Stimulated activated memory B cell treated with anti-CD40 and anti-IgM and Interleukin-4, amounts not matched to agents 10 μg/mL and 1 μg/mL and 100 μg/mL, for 72 hours (primary cell): ENCODE measurements at regions not wholly inside any gene's neighbourhood (a gene's known extent, or its start where the extent isn't known, plus 50 kb on each side); places are given as distances from the start of the nearest gene placed in this dataset.
A peak's percentile ranks its signal among the peaks of the same experiment; 100 is the strongest.

Experiments used
- ATAC-seq: fragments of 150-1000 bp; cut with Tn5 transposase; 2 replicates; pipeline ENCODE4 v1.10.0; 2021
- H3K27ac Mint-ChIP-seq: one replicate; pipeline ENCODE4 v1.8.0; 2022; ENCODE audit warnings: mild to moderate bottlenecking, mixed read lengths
- H3K27me3 Mint-ChIP-seq: one replicate; pipeline ENCODE4 v1.8.0; 2022; ENCODE audit warnings: mixed read lengths
- H3K36me3 Mint-ChIP-seq: one replicate; pipeline ENCODE4 v1.8.0; 2022; ENCODE audit warnings: mixed read lengths
- H3K4me1 Mint-ChIP-seq: one replicate; pipeline ENCODE4 v1.8.0; 2022; ENCODE audit warnings: mixed read lengths
- H3K4me3 Mint-ChIP-seq: one replicate; pipeline ENCODE4 v1.8.0; 2022; ENCODE audit warnings: mild to moderate bottlenecking, moderate library complexity, mixed read lengths
- H3K9me3 Mint-ChIP-seq: one replicate; pipeline ENCODE4 v1.8.0; 2022; ENCODE audit warnings: mixed read lengths

DNA sequence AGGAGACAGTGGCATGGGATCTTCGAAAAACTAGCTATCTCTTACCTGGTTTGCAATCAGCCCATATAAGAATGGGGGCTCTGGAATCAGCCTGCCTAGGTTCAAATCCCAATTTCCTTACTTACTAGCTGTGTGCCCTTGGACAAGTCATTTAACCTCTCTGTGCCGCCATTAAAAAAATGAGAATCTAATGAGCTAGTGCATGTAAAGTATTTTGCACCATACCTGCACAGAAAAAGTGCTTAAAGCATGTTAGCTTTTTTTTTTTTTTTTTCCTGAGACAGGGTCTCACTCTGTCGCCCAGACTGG lies 181.8 kb downstream of the SHQ1 start:
- Mint-ChIP-seq H3K4me3 (no peak overlapping the region), H3K4me1 (no peaks in the 10 kb centered on the region), H3K27ac (no peak overlapping the region), H3K9me3 (no peaks in the 10 kb centered on the region), H3K27me3 (peaks cover 18% of the 10 kb centered on the region), H3K36me3 (no peaks in the 10 kb centered on the region)
- no peak for ATAC-seq

DNA sequence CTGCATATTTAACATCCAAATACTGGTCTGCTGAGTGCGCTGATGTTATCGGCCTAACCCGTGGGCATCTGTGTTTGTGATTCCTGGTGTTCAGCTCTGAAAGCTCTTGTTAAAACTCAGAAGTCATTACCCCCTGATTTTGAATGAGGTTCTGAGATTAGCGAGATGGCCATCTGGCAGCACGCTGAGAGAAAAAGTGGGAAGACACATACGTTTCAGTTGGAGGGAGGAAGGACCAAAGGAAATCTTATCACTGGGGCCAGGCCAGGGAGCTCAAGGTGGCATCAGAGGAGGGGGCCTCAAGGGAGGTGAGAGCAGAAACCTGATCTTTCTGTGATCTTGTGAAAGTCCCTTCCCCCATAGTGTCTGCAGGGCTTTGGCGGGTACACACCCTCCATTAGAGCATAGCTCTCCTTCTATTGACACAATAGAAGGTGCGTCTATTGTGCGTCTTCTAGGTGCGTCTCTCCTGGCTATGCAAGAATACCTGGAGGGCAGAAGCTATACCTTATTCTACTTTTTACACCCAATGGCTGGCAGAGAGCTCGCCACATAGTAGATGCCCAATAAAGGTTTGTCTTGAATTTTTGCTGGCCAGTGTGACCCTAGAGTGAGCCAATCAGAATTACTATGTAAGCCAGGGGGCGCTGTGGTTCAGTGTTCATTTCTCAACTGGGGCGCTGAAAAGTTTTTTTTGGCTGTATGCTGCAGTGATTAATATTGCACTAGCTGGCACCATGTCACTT lies 182.4 kb downstream of the SHQ1 start:
- H3K4me3 Mint-ChIP-seq: no peak overlapping the region
- peaks cover 18% of the 10 kb centered on the region for H3K27me3 Mint-ChIP-seq
- no peaks in the 10 kb centered on the region for H3K9me3 Mint-ChIP-seq
- peak; percentile 45 for ATAC-seq
- H3K36me3 Mint-ChIP-seq: no peaks in the 10 kb centered on the region
- H3K27ac Mint-ChIP-seq: no peak overlapping the region
- H3K4me1 Mint-ChIP-seq: no peaks in the 10 kb centered on the region

DNA sequence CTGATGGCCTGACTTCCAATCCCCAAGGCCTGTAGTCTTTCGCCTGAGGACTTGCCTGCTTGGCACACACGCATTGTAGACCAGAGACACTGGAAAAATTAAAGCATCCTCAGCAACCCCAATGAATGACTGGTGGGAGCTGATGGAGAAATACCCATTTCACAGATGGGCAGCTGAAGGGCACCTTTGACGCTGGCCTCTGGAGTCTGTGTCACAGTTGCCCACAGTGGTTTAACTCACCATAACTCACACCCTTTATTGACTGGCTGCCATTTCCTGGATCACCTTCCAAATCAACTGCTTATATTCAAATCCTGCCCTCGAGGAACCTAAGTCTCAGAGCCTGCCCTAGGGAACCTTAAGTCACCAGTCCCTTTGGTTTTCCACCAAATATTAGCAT lies 183.1 kb downstream of the SHQ1 start:
- no peak overlapping the region for H3K27ac Mint-ChIP-seq
- ATAC-seq: no peak

DNA sequence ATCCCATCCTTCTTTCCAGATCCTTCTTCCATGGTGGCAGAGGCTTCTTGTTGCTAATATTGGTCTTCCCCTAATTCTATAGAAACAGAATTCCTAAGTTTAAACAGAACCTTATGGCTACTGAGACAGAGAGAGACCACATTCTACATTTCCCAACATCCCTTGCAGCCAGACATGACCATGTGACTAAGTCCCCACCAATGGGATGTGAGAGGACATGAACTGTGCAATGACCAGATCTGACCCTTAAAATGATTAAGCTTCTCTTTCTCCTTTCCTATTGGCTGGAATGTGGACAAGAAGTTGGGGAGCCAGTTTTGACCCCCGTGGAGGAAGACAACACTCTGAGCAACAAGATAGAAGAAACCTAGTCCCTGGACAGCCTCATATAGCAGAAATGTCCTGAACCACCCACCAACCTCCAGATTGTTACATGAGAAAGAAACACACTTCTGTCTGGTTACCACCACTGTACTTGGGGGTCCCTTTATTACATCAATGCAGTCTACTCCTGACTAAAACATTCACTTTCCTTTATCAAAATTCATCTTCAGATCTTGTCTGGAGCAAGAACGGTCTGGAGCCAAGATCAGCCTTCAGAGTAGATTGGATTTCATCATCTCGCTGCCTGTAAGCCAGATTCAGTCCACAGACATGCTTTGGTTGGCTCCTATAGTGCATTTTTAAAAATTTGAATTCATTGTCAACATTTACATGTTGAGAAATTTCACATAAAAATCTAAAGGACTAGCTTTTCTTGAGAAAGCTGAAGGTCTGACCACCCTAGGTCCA lies 183.9 kb downstream of the SHQ1 start:
- Mint-ChIP-seq H3K27me3 (peaks cover 18% of the 10 kb centered on the region), H3K4me1 (no peaks in the 10 kb centered on the region), H3K4me3 (no peak overlapping the region), H3K27ac (no peak overlapping the region), H3K9me3 (no peaks in the 10 kb centered on the region), H3K36me3 (no peaks in the 10 kb centered on the region)
- no peak for ATAC-seq

More for the DNA sequence above, 183.1 kb downstream of the SHQ1 start:
- Mint-ChIP-seq H3K4me3 (no peak overlapping the region), H3K36me3 (no peaks in the 10 kb centered on the region), H3K27me3 (peaks cover 18% of the 10 kb centered on the region), H3K9me3 (no peaks in the 10 kb centered on the region), H3K4me1 (no peaks in the 10 kb centered on the region)

DNA sequence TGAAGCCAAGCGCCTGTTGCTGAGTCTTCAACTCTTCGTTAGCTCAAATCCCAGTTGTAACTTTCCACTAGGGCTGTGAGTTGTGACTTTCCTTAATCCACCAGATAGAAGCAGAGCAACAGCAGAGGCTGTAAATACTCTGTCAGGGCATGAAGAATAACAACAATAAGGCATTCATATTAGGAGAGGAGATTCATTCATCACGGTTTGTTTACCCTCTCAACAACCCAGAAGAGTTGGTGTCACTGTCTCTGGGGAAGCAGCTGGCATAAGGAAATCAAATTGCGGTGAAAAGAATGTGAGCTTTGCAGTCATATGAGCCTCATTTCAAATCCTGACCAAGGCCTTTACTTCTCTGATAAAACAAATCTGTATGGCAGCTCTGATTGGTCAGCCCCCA lies 184.8 kb downstream of the SHQ1 start:
- ATAC-seq: no peak
- Mint-ChIP-seq H3K27me3 (peaks cover 18% of the 10 kb centered on the region), H3K36me3 (no peaks in the 10 kb centered on the region), H3K4me3 (no peak overlapping the region), H3K9me3 (no peaks in the 10 kb centered on the region), H3K27ac (no peak overlapping the region), H3K4me1 (no peaks in the 10 kb centered on the region)

DNA sequence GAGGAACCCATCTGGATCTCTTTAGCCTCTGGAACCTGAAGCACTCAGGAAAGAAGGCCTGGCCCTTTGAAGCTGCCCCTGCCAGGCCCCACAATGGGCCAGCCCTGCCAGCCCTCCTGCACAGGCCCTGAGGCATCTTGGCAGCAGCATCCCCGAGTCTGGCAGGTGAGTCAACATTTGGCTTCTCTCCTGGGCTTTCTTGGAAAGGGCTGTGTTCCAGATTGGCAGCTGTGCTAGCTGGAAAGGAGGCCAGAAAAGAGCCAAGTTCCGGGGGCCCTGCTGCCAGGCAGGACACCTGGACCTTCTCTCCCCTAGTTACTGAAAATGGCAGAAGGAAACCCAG lies 187.2 kb downstream of the SHQ1 start:
- H3K27me3 Mint-ChIP-seq: no peaks in the 10 kb centered on the region
- no peak for ATAC-seq
- H3K9me3 Mint-ChIP-seq: no peaks in the 10 kb centered on the region
- no peaks in the 10 kb centered on the region for H3K36me3 Mint-ChIP-seq
- no peaks in the 10 kb centered on the region for H3K4me1 Mint-ChIP-seq
- no peak overlapping the region for H3K27ac Mint-ChIP-seq
- no peak overlapping the region for H3K4me3 Mint-ChIP-seq

DNA sequence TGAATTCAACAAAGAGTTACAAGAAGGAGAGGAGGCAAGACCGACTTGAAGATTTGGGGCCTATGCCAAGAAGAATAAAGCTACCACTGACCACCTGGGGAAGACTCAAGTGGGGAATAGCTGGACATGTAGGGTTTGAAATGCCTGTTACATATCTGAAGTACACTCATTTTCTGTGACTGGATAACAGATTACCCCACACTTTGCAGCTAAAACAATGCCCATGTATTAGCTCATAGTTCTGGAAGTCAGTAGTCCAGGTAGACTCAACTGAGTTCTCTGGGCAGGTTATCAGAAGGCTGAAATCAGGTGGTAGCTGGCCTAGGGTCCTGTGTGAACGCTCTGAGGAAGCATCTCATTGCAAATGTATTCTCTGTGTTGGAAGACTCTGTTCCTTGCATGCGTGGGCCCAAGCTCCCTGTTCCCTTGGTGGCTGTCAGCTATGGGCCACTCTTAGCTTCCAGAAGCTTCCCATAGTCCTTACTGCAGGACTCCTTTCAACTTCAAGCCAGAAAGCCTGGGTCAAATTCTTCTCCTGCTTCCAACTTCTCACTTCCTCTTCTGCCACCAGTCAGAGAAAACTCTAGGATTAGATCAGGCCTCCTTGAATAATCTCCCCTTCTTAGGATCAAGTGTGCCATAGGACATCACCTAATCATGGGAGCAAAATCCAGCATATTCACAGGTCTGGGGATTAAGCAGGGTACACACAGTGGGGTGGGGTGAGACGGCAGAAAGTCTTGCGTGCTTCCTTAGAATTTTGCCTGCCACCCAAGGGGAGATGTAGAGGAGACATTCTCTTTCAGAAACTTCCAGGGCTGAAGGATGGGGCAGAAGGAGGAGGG lies 187.8 kb downstream of the SHQ1 start:
- Mint-ChIP-seq H3K9me3 (no peaks in the 10 kb centered on the region), H3K27ac (no peak overlapping the region), H3K36me3 (no peaks in the 10 kb centered on the region), H3K27me3 (no peaks in the 10 kb centered on the region), H3K4me3 (no peak overlapping the region), H3K4me1 (no peaks in the 10 kb centered on the region)
- no peak for ATAC-seq

DNA sequence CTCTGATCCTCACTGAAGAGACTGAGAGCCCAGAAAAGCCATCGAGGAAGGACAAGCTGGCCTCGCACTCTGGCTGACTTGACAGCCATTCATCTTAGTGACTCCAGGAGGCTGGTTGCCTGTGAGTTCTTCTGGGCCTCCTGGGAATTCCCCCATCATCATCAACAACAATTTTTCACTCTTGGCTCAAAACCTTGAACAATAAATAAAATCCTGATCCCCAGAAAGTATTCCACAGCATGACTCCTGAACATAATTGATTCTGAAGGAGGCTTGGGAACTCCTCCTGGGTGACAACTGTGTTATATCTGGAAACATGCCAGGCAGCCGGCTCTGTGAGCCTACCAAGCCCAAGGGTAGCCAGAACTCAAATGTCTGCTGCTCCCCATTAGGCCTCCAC lies 188.6 kb downstream of the SHQ1 start:
- Mint-ChIP-seq H3K4me3 (no peak overlapping the region), H3K36me3 (no peaks in the 10 kb centered on the region), H3K4me1 (no peaks in the 10 kb centered on the region), H3K27me3 (peaks cover 7% of the 10 kb centered on the region), H3K27ac (no peak overlapping the region), H3K9me3 (no peaks in the 10 kb centered on the region)
- no peak for ATAC-seq

DNA sequence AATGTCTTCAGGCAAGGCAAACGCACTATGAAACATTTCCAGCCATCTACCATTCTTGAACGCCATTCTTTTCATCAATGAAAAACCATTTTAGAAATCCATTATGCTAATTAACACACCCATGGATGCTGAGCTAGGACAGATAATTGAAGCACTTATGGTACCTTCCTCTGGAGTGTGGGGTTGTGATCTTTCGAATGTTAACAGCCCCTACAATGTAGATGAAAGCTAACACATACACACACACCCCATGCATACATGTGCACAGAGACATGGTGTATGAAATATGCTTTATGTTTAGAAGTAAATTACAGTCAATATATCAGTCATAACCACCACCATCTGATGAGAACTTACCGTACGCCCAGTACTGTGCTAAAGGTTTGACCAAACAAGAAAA lies 189.1 kb downstream of the SHQ1 start:
- Mint-ChIP-seq H3K9me3 (no peaks in the 10 kb centered on the region), H3K27me3 (peaks cover 9% of the 10 kb centered on the region), H3K4me1 (no peaks in the 10 kb centered on the region), H3K4me3 (no peak overlapping the region), H3K27ac (no peak overlapping the region), H3K36me3 (no peaks in the 10 kb centered on the region)
- ATAC-seq: no peak

DNA sequence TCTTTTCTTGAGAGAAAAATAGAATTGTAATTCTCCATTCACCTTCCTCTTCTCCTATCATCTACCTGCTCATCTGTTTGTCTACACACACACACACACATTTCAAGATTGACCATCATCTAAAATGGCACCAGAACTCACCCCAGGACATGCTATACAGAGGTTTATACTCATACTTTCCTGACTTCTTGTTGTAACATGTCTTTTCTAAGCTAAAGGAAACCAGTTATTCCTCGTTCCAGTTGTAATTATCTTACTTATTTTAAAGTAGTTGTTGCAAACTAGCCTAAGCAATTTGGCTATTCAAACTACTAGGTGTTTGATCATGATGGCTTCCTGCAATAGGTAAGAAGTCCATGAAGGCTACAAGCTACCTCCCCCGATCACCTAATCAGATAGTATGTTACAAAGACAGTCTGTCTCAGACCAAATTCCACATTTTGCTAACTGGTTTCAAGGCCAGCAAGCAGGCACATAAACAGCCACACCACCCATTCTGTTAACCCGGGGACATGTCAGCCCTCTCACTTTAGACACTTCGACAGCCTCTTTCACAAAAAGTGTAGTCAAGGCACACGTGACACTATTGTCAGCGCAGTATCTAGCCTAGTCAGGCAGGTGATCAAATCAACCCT lies 189.7 kb downstream of the SHQ1 start:
- peaks cover 9% of the 10 kb centered on the region for H3K27me3 Mint-ChIP-seq

DNA sequence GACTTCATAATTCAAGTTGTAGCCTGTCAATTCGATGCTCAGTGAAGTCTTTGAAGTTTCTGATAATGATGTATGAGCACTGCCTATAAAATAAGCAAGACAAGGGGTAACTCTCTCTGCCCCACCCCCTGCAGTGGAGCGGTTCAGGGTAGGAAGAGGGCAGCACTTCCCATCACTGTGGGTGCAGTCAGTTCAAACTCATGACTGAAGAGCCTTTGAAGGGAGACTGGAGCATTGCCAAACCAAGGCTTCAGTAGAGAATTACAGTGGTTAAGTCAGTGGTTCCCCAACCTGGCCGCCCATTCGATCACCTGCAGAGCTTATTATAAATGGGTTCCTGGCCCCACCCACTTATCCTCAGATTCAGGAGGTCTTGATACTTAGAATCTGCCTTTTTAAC lies 190.6 kb downstream of the SHQ1 start:
- Mint-ChIP-seq H3K4me3 (no peak overlapping the region), H3K27ac (no peak overlapping the region), H3K4me1 (no peaks in the 10 kb centered on the region), H3K27me3 (peaks cover 9% of the 10 kb centered on the region), H3K9me3 (no peaks in the 10 kb centered on the region), H3K36me3 (no peaks in the 10 kb centered on the region)
- ATAC-seq: peak; percentile 55

More for the DNA sequence above, 189.7 kb downstream of the SHQ1 start:
- Mint-ChIP-seq H3K36me3 (no peaks in the 10 kb centered on the region), H3K27ac (no peak overlapping the region), H3K4me3 (no peak overlapping the region), H3K9me3 (no peaks in the 10 kb centered on the region), H3K4me1 (no peaks in the 10 kb centered on the region)
- ATAC-seq: no peak

DNA sequence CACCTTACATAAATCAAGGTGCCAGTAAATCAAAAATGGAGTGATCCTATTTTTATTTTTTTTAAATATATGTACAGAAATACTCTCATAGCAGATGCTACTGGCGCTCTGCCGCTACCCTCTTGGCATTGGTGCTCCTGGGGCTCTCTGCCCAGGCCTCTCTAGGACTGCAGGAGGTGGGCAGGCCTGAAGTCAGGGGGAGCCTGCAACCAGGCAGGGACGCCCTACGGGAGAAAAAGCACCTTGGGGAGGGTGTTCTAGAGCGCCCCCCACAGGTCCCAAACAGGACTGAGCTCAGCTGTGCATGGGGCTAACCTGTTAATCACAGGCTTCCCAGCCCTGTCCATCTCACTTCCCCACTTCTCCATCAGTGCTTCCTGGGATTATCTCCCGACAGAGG lies 192.5 kb downstream of the SHQ1 start:
- peaks cover 7% of the 10 kb centered on the region for H3K9me3 Mint-ChIP-seq
- no peak overlapping the region for H3K27ac Mint-ChIP-seq
- no peaks in the 10 kb centered on the region for H3K36me3 Mint-ChIP-seq
- no peak for ATAC-seq
- H3K4me1 Mint-ChIP-seq: no peaks in the 10 kb centered on the region
- no peak overlapping the region for H3K4me3 Mint-ChIP-seq
- peaks cover 9% of the 10 kb centered on the region for H3K27me3 Mint-ChIP-seq

DNA sequence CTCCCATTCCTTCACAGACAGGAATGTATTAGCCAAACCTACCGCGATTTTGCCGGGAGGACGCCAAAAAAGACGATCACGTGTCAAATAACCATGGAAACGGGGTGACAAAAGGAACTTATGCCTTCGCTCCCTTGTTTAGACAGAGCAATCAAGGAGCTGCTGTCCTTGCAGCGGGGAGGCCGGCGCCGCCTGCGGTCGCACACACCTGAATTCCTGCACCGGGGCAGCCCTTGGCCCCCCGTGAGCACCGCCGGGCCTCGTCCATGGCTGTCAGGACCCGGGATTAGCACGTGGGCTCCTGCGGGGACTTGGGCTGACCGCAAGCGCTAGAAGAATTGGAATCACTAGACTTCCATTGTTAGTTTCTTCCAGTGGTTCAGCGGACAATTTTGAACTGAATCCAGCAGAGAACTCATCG lies 193.1 kb downstream of the SHQ1 start:
- no peaks in the 10 kb centered on the region for H3K36me3 Mint-ChIP-seq
- H3K4me3 Mint-ChIP-seq: no peak overlapping the region
- no peaks in the 10 kb centered on the region for H3K4me1 Mint-ChIP-seq
- H3K9me3 Mint-ChIP-seq: peaks cover 7% of the 10 kb centered on the region
- ATAC-seq: no peak
- H3K27me3 Mint-ChIP-seq: peaks cover 9% of the 10 kb centered on the region
- H3K27ac Mint-ChIP-seq: no peak overlapping the region

DNA sequence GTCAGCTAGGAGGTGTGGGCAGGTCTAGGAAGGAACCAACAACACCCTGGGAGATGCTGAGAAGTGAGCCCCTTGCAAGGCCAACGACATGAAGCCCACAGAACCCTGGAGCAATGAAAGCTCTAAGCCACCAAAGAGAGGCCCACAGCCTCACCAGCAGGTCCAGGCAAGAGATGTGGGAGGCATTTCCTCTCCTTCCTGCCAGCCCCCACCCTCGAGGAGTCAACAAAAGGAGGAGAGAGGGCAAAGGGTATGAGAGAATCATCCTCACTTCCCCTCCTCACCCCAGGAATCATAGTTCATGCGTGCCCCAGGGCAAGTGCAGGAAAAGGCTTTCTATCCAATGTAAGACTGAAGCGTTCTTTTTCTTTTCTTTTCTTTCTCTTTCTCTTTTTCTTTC lies 195.8 kb downstream of the SHQ1 start:
- H3K27ac Mint-ChIP-seq: no peak overlapping the region
- ATAC-seq: no peak
- H3K4me1 Mint-ChIP-seq: no peaks in the 10 kb centered on the region
- no peaks in the 10 kb centered on the region for H3K36me3 Mint-ChIP-seq
- H3K4me3 Mint-ChIP-seq: no peak overlapping the region
- peaks cover 7% of the 10 kb centered on the region for H3K9me3 Mint-ChIP-seq
- H3K27me3 Mint-ChIP-seq: peaks cover 9% of the 10 kb centered on the region

DNA sequence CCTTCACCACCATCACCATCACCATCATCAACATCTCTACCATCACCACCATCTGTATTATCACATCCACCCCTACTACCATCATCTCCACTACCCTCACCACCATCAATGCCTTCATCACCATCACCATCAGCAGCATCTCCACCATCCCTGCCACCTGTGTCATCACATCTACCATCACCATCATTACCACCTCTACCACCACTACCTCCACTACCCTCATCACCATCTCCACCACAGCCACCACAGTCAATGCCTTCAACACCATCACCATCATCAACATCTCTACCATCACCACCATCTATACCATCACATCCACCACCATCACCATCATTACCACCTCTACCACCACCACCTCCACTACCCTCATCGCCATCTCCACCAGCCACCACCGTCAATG lies 196.7 kb downstream of the SHQ1 start:
- Mint-ChIP-seq H3K27ac (no peak overlapping the region), H3K4me3 (no peak overlapping the region), H3K36me3 (no peaks in the 10 kb centered on the region), H3K27me3 (peaks cover 9% of the 10 kb centered on the region), H3K9me3 (peaks cover 7% of the 10 kb centered on the region), H3K4me1 (no peaks in the 10 kb centered on the region)
- no peak for ATAC-seq
